GM19239 (cell line): ENCODE measurements at regions not wholly inside any gene's neighbourhood (a gene's known extent, or its start where the extent isn't known, plus 50 kb on each side); places are given as distances from the start of the nearest gene placed in this dataset.

ENCODE experiments used
- DNase-seq: peaks from one replicate; pipeline ENCODE4 v3.0.0; 2011; ENCODE audit warnings: low spot score; ENCODE audit not compliant: insufficient read length
- FAIRE-seq: peaks from 2 replicates; lab custom pipeline; 2011; peaks lifted over from hg19 to GRCh38; lab: Jason Lieb, UNC

GRCh38 chr2:150610670-150611279, 123.3 kb upstream of the RND3 start:
- peak; percentile 66 for FAIRE-seq
- peak; percentile 5 for DNase-seq

GRCh38 chr2:150609831-150610582, 122.5 kb upstream of the RND3 start:
- no peak for FAIRE-seq

GRCh38 chr2:150608341-150608740, 120.9 kb upstream of the RND3 start:
- FAIRE-seq: no peak

More at GRCh38 chr2:150609831-150610582, 122.5 kb upstream of the RND3 start:
- DNase-seq: no peak

GRCh38 chr2:150607390-150607811, 119.9 kb upstream of the RND3 start:
- no peak for DNase-seq

More at GRCh38 chr2:150608341-150608740, 120.9 kb upstream of the RND3 start:
- no peak for DNase-seq

DNA sequence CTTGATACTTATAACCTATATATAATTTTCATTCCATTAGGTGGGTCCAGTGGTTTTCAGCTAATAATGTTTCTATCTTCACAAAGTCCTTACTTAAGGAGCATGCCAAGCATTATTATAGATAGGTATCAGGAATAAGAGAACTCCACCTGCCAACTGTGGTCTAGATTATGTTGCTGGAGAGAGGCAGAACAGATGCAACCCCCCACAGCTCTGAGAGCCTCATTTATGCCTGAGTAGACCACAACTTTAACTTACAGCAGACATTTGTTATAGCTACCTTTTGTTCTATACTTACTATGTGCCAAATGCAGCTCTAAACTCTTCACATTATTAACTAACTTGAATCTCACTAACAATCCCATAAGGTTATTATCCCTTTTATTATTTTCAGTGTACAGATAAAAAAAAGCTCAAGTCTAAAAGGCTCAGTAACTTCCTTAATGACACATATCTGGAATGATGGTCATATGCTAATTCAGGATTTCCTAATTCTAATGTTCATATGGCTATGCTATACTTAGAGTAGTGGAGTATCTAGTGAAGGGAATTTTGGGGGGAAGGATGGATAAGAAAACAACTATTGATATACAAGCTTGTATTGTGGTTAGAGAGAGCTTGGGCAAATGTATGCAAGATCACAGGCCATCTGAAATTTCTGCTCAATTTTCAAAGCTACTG, 119.1 kb upstream of the RND3 start:
- FAIRE-seq: no peak

More at GRCh38 chr2:150607390-150607811, 119.9 kb upstream of the RND3 start:
- no peak for FAIRE-seq

GRCh38 chr2:150605664-150606063, 118.2 kb upstream of the RND3 start:
- FAIRE-seq: no peak
- no peak for DNase-seq

More for the DNA sequence above, 119.1 kb upstream of the RND3 start:
- DNase-seq: no peak

DNA sequence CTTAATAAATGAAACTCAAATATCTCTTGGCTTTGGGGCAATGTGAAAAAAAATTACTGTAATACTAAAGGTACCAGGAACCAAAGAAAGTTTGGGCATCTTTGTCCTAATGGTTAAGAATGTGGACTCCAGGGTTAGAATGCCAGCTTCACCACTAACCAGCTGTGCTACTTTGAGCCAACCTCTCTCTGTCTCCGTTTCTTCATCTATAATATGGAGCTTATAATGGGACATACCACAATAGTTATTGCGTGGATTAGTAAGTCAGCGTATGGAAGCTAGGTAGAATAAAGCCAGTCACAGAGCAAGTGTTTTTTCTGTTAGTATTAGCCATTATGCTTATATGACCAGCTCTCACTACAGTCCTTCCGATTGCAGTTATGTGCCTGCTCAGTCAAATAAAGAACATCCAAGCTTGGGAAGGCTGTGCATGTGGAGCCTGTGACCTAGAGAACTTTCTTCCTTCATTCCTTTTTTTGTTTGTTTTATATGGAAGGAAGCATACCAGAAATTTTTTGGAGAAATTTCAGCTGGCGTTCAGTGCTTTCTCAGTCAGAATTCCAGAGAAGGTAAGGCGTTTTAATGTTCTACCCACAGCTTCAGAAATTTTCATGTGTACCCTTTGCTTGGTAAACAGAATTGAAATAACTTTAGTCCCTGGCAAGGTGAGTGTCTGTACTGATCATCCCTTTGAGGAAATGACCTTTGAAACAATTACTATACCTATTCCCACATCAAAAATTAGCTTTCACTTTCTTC, 114.0 kb upstream of the RND3 start:
- DNase-seq: no peak
- no peak for FAIRE-seq

DNA sequence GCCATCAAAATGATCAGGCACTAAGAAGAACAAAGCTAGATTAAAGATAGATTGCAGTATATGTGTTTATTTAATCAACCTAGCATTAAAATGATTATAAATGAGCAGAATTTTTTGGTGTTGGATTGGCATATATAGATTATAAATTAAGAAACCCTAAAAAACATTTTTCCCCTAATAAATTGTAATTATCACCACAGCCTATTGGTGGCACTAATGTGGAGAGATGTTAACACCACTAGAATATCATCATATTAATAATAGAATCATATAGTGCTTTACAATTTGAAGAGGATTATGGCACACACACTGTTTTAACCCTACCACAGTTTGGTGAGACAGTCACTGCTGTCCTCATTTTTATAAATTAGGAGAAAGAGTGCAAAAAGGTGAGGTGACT, 112.4 kb upstream of the RND3 start:
- FAIRE-seq (no peak), DNase-seq (no peak)

- DNase-seq (no peak), FAIRE-seq (no peak)
These were observed 110.9 kb upstream of the RND3 start for GRCh38 chr2:150598383-150598782.

DNA sequence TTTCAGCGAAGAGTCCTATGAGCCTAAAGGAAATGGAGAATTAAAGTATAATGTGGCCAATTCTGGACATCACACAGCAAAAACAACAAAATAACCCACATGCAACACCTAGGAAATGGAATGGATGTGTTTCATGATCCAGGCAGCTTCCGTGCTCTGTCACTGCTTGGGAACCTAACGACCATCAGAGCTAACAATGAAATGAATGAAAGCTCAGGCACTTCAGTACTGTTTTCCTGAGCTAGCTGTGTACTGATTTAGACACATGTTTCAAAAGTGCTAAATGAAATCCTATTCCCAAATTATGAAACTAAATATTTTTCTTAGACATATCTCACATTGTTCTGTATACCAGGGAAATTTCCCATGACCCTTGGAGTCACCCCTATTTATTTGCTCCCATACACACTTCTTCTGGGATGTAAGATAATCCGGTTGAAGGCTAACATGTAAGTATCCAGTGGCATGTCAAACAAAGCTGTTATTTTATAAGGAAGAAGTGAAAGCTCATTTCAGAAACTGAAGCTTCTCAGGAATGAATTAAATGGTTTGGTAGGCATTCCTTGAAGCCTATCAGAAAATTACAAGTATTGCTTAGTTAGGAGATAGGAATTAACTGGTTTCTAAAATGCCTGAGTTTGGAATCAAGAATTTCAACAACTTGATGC, 108.5 kb upstream of the RND3 start:
- DNase-seq: no peak
- no peak for FAIRE-seq

GRCh38 chr2:150594299-150594698, 106.8 kb upstream of the RND3 start:
- FAIRE-seq (no peak), DNase-seq (no peak)

DNA sequence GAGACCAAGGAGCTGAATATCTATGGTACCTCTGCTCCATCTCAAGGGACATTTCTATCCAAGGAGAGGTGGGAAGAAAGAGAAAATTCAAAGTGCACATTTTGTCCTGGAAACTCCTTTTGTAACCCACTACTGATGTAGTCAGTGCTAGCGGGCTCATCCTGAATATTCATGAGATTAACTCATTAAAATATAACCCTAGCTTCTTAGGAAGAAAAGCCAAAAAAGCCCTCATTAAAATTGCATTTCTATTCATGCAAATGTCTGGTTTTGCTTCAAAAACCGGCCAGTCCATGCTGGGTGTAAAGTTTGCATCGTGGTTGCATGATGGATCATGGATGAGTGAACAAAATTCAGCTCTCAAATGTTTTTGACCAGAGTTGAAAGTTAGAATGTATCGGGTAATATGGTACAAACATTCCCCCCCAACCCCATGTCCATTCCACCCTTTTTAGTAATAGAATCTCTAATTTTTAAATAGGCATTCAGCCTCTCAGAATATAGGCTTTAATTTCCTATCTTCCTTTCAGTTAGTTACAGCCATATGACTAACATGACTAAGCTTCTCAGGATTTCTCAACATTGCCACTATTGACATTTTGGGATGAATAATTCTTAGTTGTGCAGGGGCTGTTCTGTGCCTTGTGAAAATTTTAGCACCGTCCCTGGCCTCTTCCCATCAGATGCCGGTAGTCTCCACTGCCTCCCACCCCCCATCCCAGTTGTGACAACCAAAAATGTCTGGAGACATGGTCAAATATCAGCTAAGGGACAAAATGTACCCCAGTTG, 104.2 kb upstream of the RND3 start:
- FAIRE-seq (no peak), DNase-seq (no peak)

DNA sequence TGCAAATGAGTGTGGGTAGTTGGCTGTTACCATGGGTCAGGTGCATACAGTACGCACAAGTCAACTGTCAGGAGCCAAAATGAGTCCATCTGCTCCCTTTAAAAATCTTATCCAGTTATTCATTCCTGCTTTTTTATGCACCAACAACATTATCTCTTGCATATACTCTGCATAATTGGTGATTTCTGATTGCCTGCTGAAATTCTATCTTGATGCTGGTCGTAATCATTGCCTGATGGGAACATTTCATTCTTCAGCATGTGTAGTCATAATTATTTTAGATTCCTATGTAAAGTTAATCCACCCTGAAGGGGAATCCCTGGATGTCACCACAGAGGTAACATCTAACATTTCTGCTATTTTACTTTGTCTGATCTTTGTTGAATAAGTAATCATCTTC, 102.2 kb upstream of the RND3 start:
- DNase-seq (no peak), FAIRE-seq (no peak)

DNA sequence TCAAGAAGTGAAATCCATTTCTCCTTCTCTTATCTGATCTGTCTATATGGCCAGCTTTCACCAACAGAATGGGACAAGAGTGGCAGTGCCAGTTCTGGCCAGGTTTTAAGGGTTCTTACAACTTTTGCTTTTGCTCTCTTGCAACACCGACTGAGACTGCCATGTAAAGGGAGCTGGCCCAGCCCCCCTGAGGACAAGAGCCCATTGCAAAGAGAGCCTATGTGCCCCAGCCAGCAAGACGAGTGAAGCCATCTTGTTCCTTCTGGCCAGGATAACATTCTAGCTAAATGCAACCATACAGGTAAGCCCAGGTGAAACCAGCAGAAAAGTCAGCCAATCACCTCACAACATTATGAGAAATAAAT, 101.0 kb upstream of the RND3 start:
- FAIRE-seq (no peak), DNase-seq (no peak)

DNA sequence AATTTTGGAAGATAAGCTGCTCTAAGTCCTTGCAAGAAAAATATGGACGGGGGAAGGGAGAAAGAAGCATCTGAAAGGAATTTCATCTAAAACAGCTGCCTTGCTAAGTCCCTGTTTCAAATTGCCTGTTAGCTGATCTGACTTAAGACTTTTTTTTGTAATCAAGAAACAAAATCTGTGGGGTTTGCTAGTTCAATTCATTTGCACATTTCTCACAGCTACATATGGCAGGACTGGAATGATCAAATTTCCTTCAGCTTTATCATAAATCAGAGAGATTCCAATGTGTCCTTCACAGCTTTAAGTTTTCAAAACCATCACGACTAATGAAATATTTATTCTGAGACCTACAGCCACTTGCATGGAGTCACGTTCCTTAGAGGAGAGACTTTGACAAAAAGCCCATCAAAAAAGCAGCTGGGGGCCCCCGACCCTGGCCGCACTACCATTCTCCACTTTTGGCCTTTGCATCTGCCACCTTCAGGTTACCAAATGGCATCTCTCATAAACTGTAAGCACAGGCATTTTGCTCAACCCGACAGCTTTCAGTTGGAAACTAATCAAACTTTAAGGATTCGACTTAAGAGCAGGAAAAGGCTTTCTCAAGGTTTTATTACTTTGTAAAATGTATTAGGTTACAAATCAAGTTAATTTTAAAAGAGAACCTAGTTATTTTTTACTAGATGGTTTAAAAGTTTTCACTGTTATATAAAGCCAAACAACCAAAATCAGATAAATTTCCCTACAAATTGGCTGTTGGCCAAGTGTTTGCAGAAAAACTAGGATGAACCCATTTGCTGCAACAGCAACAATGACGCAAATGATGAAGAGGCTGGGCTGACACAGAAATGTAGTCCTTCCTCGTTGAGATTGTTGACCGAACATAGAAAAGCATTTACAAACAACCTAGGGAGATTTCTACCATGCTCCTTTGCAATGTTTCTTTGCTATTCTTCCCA, 100.4 kb upstream of the RND3 start:
- DNase-seq (no peak), FAIRE-seq (no peak)

- DNase-seq (no peak), FAIRE-seq (no peak)
These were observed 99.4 kb upstream of the RND3 start for GRCh38 chr2:150586858-150587257.

DNA sequence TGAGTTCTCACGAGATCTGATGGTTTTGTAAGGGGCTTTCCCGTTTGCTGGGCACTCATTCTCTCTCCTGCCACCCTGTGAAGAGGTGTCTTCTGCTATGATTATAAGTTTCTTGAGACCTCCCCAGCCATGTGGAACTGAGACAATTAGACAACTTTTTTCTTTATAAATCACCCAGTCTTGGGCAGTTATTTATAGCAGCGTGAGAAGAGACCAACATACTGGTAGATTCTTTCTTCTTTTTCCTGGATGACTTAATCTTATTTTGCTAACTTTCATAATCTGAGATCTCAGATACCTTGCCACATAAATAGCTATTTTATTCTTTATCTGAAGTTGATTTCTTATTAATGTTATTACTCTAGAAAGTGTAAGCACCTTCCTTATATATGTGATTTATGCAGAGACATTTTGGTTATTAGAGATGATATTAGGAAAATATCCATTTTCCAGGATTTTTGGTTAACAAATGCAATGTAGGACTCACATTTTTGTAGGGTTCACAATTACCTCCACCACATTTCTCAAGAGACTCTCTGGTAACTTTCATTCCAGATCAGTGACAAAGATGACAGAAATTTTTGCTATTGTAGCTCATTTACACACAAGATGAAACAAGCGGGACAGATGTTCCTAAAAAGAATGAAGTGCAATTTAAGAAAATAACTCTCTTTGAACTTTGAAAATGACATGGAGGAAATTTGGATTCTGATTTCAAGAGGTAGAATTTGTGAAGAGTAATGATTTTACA, 97.9 kb upstream of the RND3 start:
- DNase-seq: no peak
- FAIRE-seq: no peak

GRCh38 chr2:150584081-150584480, 96.6 kb upstream of the RND3 start:
- DNase-seq (no peak), FAIRE-seq (no peak)
